ENCODE measurements at regions not wholly inside any gene's neighbourhood (a gene's known extent, or its start where the extent isn't known, plus 50 kb on each side); places are given as distances from the start of the nearest gene placed in this dataset.
A peak's percentile ranks its signal among the peaks of the same experiment; 100 is the strongest.

- DNase-seq: no peak
Measured at GRCh38 chr9:108212184-108212583, 643.6 kb downstream of the ACTL7B start.

DNA sequence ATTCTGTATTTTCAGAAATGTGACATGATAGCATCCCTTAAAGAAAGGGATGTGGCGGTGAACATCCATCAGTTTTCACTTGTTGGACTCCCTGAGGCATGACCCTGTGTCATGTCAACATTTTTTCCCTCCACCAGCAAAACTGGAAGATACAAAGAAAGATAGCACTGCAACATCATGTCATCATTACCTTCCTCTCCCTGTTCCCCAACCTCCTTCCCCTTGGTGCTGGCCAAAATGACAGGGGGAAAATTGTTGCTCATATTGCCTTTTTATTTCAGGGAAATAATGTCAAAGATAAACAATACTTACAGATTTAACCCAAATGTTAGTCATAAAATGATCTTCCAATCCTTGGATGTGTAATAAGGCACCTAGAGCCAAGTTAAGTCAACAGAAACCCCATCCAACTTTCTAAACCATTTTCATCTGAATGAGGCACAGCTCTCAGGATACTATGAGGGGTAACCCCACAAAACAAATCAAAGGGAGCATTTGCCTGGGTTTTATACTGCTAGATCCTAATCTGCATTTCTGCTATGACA is 644.3 kb downstream of the ACTL7B start:
- DNase-seq: no peak

DNA sequence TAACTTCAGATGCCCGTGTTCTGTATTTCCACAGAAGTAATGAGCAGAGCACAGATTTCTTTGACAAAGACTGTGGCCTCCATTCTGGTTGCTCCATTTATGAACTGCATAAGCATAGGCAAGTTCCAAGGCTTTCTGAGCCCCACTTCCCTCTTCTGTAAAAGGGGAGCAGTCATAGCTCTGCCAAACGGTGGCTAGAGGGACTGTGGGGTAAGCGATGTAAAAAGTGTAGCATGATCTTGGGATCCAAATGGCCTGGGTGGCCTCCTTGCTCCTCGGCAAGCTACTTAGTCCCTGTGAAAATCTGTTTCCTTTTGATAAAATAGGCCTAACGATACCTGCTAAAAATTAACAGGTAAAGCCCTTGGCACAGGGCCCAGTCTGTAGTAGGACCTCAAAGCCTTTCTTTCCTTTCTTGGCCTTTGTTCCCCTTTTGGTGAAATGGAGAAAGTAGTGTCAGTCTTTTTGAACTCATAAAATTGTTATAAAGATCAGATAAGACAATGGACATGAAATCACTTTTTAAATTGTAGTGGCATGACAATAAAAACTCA is 646.6 kb downstream of the ACTL7B start:
- no peak for DNase-seq

DNA sequence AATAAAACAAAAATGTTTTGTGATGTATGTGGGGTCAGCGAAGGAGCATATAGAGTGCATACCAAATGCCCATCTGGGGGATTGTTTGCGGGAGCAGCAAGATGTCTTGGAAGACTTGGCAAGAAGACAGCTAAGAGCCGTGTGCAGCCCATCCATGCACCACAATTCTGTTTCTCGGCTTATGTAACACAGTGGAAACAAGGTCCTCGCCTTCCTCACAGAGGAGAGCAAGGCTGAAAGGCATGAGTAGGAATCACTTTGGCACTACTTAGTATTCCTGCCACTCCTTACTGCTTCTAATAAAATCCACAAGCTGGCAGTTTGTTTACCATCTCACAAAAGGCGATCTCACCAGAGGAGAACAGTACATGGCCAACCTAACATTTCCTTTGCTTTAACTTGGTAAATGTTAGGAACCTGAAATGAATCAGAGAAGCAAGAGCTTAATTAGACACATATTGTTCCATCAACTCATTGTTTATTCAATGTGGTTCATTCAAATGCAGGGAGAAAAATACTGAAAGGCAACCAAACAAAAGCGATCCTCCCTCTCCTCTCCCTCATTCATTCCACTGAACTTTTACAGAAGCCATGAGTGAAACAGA is 648.1 kb downstream of the ACTL7B start:
- no peak for DNase-seq

DNA sequence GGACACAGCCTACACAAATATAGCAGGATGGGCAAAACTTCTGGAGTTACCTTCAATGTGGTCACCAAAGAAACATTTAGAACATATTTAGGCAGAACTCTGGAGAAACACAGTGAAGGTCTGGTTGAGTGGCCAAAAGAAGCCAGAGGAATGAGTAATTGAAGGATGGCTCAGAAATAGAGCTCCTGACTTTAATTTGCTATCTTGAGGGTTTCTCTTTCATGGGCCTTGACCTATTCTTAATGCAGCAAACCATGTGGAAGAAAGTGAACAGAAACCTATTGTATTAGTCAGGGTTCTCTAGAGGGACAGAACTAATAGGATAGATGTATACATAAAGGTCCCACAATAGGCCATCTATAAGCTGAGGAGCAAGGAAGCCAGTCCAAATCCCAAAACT is 650.5 kb downstream of the ACTL7B start:
- no peak for DNase-seq

- no peak for DNase-seq
Measured at GRCh38 chr9:108197899-108198298, 657.9 kb downstream of the ACTL7B start.

DNA sequence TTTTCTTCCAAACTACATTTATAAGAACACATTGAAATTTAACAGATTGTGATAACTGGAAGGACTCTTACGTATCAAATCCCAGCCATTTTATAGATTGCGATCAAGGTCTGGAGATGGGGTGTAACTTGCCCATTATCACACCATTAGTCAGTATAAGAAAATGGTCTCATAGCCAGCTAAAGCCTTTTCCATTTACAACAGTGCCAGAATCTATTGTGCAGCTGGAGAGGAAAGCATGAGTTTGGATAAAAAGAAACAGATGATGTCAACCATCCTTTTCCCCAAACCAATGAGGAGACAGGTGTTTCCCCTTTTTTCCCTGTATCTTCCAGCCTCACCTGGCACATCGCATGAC is 658.8 kb downstream of the ACTL7B start:
- no peak for DNase-seq

GRCh38 chr9:108196332-108197007 is 659.3 kb downstream of the ACTL7B start:
- no peak for DNase-seq

DNA sequence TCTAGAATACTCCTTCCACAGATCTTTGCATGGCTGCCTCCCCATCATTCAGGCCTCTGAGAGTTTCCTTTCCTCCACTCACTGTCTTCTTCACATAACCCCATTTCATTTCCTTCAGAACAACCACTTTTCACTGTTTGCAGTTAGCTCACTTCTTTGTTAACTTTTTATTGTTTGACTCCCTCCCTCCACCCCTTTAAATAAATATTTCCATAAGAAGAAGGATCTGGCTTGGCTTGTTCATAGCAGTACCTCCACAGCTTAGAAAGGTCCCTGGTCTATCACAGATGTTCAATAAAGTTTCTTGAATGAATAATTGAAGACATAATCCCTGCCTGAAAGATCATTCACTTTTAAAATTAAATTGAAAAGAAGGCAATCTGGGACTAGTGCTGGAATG is 661.6 kb downstream of the ACTL7B start:
- DNase-seq: no peak

- DNase-seq: no peak
Measured at GRCh38 chr9:108193026-108193710, 662.6 kb downstream of the ACTL7B start.

DNA sequence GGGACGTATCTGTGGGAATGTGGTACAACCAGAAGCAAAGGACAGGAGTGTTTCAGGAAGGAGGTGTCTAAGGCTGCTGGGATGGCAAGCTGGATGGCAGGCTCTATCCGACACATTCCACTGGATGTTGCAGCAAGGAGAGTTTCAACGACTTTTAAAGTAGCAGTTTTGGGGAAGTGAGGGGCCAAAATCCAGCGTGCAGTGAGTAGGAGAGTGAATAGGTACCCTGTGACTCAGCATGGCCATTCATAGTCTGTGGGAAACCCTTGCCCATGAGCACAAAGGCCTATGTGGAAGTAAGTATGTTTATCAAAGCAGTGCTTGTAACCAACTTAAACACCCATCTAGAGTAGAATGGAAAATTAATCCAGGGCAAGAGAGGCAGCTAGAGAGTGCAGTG is 664.7 kb downstream of the ACTL7B start:
- no peak for DNase-seq

DNA sequence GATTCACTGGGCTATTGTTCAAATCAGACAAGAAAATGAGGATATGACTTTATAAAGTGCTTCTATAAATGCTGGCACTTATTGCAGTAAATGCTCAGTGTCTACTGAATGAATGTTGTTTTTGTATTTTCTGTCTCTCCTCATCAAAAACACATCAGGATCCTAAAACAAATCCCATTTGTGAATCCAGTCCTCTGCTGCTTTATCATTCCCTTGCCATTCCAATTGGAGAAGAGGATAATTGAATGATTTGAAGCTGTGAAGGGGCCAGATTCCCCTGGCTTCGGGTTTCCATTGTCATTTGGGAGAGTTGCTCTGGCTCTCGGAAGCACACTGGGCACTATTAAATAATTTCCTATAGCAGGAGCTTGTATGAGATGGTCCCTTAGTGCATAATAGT is 666.8 kb downstream of the ACTL7B start:
- no peak for DNase-seq

GRCh38 chr9:108188482-108188881 is 667.3 kb downstream of the ACTL7B start:
- no peak for DNase-seq

- DNase-seq: no peak
Measured at GRCh38 chr9:108186642-108187395, 669.0 kb downstream of the ACTL7B start.

DNA sequence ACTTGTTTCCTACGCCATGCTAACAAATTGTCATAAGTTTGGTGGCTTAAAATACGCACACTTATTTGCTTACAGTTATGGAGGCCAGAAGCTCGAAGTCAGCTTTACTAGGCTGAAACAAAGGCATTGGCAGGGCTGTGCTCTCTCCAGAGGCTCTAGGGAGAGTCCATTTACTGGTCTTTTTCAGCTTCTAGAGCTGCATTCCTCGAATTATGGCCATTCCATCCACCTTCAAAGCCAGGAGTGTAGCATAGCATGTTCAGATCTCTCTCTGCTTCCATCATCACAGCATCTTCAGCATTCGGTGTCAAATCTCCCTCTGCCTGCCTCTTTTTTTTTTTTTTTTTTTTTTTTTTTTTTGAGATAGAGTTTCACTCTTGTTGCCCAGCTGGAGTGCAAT is 670.2 kb downstream of the ACTL7B start:
- DNase-seq: no peak

DNA sequence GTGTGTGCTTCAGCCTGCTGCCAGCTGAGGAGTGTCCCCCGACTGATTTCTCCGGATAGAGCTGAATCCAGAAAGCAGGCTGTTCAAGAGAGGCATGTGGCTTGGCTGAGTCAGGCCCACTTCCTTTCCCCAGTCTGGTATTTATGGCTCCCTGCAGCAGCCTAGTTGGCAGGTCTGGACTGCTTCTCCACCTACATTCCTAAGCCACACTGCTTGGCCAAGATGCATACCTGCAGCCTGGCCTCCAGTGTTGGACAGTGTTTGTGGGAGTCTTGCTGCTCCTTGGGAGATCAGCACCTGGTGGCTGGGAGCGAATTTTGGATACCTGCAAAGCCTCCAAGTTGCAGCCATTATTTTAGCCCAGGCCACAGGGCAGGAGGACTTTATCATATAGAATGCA is 670.8 kb downstream of the ACTL7B start:
- DNase-seq: no peak

- no peak for DNase-seq
Measured at GRCh38 chr9:108184009-108184408, 671.8 kb downstream of the ACTL7B start.

GRCh38 chr9:108182950-108183381 is 672.8 kb downstream of the ACTL7B start:
- DNase-seq: no peak

DNA sequence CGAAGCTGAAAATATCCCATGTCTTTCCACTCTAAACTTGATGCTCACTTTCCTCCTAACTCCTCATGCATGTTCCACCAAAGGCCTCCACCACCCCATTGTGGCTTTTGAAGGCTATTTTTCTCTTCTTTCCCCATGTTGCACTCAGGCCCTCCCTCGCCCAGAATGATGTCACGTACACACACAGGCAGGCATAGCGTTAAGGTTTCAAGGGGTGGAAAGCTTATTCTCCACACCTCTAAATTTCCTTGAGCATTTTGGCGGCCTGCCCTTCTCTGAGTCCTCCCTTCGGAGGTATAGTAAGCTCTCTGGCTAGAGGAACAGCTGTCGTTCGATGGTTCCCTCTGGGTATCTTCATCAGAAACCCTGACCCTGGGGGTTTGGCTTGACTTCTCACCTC is 673.5 kb downstream of the ACTL7B start:
- no peak for DNase-seq

GRCh38 chr9:108181441-108181840 is 674.3 kb downstream of the ACTL7B start:
- DNase-seq: no peak

DNA sequence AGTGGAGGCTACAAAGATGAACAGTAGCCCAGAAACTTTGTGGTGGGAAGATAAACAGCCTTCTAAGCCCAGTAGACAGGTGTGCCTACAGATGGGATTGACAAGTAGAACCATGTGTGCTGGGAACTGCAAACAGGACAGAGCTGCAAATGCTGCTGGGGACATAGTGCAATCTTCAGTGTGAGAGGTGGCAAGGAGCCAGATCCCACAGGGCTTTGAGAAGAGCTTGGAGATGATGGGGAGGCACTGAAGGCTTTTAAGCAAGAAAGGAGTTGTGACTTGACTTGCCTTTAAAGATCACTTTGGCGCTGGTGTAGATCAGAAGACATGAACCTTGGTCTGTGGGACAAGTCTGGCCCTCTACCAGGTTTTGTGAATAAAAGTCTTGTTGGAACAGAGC is 675.2 kb downstream of the ACTL7B start:
- peak; percentile 4 for DNase-seq

GRCh38 chr9:108178318-108178717 is 677.5 kb downstream of the ACTL7B start:
- no peak for DNase-seq

- no peak for DNase-seq
Measured at GRCh38 chr9:108168236-108168850, 678.8 kb upstream of the KLF4 start.
